ENCODE measurements at regions not wholly inside any gene's neighbourhood (a gene's known extent, or its start where the extent isn't known, plus 50 kb on each side); places are given as distances from the start of the nearest gene placed in this dataset.

DNA sequence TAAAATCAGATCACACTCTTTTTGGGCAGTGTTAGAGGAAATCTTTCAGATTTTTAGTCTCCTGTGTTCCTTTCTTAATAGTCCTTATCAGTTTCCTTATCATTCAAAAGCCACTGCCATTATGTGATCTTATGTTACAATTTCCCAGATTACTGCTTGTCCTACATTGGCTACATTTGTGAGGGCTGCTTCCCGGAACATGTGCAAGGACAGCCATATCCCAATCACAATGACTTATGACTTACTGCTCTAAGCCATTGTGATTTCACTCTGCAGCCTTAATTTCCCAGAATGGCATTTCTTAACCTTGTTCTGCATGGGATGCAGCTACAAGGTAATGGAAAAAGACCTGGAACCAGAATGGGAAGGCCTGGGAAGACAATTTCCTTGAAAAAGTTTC lies 125.1 kb upstream of the PPP2R3A start:
- no peak for FAIRE-seq
- no peak for DNase-seq (ENCODE audit: low spot score in 2 of 2)

DNA sequence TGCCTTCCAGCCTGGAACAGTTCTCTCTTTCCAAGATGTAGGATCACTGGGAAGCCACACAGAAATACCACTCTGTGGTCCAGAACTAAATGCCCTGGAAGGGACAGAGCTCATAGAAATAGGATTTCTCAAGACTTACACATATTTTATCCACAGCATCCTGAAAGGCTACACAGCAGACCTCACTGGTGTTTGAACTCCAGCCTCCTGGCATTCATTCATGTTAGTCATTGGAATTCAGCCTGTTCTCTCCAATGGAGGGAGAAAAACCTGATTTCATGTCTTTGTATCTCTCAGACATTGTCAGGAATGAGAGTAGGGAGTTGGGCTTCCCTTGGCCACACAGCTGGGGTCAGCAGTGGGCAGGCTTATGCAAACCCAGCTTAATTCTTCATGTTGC lies 121.1 kb upstream of the PPP2R3A start:
- FAIRE-seq (no peak), DNase-seq (ENCODE audit: low spot score in 2 of 2) (no peak)

DNA sequence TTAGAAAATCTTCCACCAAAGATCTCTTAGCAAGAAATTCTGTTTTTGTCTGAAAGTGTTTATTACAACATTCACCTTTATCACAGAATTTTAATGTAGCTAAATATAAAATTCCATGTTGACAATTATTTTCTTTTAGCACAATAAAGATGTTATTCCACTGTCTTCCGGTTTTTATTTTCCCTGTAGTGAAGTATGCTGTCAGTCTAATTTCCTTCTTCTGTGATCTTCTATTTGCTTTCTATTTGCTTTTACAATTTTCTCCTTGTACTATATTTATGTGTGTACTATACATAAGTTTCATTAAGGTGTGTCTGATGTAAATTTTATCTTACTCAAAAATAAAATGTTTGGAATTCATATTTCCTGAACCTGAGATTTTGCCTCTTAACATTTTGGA lies 117.5 kb upstream of the PPP2R3A start:
- FAIRE-seq (no peak), DNase-seq (ENCODE audit: low spot score in 2 of 2) (no peak)

DNA sequence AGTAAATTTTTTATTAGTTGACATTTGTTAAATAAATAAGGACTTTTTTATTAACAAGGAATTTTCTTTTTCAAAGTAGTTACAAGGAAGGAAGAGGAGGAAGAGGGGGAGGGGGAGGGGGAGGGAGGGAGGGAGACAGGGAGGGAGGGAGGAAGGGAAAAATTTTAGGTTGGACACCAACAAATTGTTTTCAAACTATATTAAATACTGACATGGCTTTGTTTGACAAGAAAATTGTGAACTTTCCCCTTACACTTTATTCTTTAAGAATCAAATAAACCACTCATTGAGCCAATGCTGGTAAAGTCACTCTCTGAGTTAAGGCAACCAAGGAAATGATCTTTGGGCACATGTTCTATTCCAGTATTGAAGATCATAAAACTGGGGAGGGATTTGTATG lies 115.7 kb upstream of the PPP2R3A start:
- no peak for DNase-seq (ENCODE audit: low spot score in 2 of 2)

DNA sequence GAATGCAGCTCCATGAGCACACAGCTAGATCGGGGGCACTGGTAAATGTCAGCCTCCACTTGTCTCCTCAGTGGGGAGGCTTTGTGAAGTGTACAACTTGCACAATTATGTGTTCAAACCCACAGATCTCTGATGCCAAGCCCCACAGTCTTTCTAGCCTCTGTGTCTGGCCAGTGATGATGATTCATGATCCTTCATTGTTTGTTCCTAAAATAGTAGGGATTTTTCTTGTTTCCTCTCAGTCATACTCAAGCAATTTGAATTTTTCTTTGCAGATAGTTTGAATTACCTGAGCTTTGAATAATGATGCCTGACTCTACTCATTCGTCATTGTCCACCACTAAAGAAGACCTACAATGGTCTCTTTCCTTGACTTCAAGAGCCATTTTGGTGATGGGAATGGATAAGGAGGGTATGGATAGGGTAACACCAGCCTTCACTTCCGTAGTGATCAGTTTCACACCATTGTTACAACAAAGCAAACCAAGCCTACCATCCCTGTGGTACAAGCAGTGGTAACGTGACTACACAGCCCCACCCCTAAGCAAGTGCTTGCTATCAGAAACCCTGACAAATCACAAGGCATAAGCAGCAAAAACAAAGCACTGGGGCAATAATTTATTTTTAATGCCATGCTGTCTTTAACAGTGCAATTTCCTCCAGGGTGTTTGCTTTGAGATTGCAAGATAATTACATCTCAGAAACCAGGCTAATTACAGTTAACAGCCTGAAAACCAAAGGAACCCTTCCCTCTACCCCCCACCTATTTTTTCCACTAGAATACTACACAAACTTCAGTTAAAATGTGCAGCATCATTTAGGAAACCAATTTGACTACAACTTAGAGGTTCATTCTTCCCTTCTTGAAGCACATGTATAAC lies 114.1 kb upstream of the PPP2R3A start:
- DNase-seq (ENCODE audit: low spot score in 2 of 2): no peak
- FAIRE-seq: no peak

More for the DNA sequence above, 115.7 kb upstream of the PPP2R3A start:
- FAIRE-seq: no peak

DNA sequence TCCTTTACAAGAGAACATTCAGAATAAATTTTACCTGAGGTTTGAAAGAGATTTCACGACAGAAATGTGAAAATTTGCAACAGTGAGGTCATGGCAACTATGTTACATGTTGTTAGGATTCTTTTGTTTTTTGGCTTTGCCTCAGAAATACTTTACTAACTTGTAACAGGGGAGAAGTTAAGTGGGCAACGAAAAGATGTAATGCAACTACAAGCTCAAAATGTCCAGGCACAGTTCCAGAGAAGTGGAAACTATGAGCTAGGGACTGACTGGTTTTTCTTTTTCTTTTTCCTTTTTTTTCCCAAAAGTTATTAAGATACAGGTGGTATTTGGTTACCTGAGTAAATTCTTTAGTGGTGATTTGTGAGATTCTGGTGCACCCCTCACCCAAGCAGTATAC lies 111.5 kb upstream of the PPP2R3A start:
- no peak for DNase-seq (ENCODE audit: low spot score in 2 of 2)
- FAIRE-seq: no peak

DNA sequence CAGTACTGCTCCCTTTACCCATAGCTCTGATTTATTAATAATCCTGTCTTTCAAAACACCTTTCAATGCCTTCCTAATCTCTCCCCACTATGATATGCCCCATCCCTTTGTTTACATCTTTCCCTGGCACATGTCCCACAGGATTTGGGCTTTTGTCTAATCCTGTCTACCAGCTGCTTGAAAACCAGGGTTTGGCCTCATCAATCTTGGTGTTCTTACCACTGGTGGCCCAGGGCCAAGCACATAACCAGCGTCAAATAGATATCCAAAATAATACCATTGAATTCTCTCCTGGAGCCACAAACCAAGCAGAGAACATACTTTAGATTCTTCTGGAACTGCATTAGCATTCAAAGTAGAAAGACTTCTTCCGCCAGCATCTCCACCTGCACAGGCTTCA lies 104.8 kb upstream of the PPP2R3A start:
- DNase-seq (ENCODE audit: low spot score in 2 of 2): no peak
- no peak for FAIRE-seq

DNA sequence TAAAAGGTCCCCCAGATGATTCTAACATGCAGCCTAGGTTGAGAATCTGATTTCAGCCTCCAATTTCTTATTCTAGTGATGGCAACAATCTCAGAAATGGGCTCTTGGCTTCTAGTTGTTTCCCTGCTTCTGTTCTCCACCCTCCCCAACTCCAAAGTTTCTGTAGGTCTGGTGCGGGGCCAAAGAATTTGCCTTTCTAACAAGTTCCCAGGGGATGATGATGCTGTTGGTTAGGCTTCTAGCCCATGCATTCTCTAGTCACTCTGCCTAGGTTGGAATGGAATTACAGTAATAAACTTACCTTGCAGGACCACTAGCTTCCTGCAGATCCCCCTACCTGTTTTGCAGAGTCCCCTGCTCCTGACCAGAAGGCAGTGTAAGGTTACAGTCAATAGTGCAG lies 103.2 kb upstream of the PPP2R3A start:
- FAIRE-seq: no peak
- no peak for DNase-seq (ENCODE audit: low spot score in 2 of 2)

DNA sequence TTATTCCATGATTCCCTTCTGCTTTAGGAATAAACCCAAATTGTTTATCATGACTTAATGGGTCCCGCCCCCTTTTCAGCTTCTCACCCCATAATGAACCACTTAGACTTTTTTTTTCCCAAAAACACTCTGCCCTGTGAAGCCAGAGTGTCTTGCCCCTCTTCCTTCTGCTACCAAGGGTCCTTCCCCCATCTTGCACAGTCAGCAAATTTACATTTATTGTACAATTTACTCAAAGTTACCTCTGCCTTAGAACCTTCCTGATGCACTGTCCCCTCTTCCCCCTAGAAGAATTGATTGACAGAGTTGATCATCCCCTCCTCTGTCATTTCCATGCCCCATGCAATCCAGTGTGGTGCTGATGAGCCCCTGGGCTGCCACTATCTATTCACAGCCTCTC lies 101.5 kb upstream of the PPP2R3A start:
- no peak for FAIRE-seq

DNA sequence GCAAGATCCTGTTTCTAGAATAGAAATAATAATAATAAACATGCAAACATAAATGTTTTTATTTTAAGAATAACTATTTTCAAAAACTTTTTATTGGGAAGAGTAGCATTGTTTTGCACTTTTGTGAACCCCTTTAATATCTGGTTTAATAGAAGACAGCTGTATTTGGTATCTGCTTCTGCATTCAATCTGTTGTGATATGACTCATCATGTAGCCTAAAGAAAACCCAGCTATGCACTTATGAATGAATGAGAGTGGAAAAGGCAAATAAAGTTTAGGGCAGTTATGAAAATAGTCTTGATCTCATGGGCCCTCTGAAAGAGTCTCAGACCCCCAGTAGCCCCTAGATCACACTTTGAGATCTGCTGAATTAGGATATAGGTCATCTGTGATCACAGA lies 100.4 kb upstream of the PPP2R3A start:
- no peak for DNase-seq (ENCODE audit: low spot score in 2 of 2)
- FAIRE-seq: no peak

More for the DNA sequence above, 101.5 kb upstream of the PPP2R3A start:
- DNase-seq (ENCODE audit: low spot score in 2 of 2): no peak

DNA sequence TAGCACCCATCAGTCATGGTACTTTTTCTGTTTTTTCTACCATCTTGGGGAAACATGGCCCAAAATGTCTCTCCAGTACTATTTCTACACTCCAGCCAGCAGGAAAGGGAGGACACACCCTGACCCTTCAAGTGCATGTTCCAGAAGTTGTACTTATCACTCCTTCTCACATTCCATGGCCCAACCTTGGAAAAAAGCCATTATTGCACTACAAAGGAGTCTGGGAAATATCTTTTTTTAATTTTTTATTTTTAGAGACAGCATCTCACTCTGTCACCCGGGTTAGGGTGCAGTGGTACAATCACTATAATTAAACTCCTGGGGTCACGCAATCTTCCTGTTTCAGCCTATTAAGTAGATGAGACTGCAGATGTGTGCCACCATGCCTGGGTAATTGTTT lies 100.0 kb upstream of the PPP2R3A start:
- no peak for DNase-seq (ENCODE audit: low spot score in 2 of 2)
- no peak for FAIRE-seq

DNA sequence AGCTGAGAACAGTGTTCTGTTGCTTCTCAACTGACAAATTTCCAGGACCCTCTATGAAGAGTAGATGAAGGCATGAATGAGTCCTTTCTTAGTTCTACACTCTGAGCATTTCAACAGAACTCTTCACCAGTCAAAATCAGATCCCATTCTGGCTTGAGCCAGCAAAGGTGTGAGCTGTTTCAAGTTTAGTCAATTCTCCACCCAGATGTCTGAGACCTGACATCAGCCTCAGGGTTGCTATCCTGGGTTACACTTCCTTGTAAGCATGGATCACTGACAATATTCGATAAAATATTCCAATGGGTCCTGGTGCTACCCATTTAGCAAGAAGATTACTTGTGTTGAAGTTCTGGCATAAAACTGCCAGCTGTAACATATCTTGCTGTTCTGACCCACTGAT lies 97.6 kb upstream of the PPP2R3A start:
- FAIRE-seq (no peak), DNase-seq (ENCODE audit: low spot score in 2 of 2) (no peak)

DNA sequence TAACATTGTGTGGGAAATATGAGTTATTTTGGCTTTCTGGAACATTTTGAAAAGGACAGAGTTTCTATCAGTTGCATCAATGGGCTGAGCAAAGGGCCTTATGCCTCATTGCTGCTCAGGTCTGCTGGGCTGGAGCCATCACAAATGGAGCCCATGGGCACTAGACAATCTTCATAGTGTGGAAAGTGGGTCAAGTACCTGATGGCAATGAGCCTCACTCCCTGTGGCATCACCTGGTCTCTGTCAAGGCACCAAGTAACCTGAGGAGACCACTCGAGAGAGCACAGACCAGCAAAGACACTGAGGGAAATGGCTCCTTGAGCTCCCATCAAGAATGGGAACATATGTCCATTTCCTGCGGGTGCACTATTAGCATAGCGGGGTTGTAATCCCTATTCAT lies 96.7 kb upstream of the PPP2R3A start:
- DNase-seq (ENCODE audit: low spot score in 2 of 2) (no peak), FAIRE-seq (no peak)

DNA sequence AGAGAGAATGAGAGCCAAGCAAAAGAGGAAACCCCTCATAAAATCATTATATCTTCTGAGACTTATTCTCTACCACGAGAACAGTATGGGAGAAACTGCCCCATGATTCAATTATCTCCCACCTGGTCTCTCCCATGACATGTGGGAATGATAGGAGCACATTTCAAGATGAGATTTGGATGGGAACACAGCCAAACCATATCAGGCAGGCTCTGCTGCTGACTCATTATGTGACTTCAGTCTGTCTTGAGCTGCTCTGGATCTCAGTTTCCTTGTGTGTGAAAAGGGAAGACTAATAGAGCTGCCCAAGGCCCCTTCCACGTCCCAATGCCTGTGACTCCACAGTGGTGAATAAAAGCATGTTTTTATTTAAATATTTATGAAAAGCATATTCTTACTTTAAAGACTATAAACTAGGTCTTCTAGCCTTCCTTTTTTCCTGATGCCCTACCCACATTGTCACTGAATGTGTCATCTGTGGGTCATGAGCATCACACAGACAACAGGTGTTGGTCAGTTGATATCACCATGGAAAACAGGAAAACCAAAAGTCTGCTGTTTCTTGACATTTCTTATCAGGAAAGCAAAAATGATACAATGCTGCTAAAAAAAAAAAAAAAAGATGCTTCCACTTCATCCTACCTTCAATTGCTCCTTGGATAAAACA lies 96.0 kb upstream of the PPP2R3A start:
- no peak for DNase-seq (ENCODE audit: low spot score in 2 of 2)

DNA sequence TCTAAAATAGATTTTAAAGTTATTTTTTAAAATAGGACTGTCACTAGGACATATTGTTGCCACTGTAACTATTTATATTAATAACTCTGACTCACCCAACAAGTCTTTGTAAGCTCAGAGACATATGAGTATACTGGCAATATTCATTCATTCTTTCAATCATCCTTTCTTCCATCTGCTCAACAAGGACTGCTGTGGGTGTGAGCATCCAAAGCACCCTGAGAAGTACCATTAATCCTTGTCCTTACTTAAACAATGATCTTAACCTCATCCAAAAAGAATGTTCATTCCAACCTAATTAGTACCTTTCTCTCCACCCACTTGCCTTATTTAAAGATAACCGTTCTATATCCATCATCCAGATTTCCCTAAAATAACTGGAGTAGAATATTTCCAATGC lies 94.2 kb upstream of the PPP2R3A start:
- DNase-seq (ENCODE audit: low spot score in 2 of 2): no peak
- FAIRE-seq: no peak

More for the DNA sequence above, 96.0 kb upstream of the PPP2R3A start:
- no peak for FAIRE-seq

DNA sequence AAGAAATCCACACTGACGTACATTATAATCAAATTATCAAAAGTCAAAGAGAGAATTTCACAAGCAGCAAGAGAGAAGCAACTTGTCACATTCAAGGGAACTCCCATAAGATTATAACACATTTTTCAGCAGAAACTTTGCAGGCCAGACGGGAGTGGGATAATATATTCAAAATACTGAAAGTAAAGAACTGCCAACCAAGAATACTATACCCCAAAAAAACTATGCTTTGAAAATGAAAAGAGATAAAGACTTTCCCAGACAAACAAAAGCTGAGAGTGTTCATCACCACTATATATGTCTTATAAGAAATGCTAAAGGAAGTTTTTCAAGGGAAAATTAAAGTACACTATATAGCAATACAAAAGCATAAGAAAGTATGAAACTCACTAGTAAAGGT lies 91.5 kb upstream of the PPP2R3A start:
- FAIRE-seq (no peak), DNase-seq (ENCODE audit: low spot score in 2 of 2) (no peak)

DNA sequence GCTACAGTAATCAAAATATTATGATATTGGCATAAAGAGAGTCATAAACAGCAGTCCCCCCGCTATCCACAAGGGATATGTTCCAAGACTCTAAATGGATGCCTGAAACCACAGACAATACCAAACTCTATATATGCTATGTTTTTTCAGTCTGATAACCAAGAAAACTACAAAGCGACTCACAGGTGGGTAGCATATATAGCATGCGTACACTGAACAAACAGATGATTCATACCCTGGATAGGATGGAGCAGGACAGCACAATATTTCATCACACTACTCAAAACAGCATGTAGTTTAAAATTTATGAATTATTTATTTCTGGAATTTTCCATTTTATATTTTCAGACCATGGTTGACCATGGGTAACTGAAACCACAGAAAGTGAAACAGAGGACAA lies 87.0 kb upstream of the PPP2R3A start:
- FAIRE-seq (no peak), DNase-seq (ENCODE audit: low spot score in 2 of 2) (no peak)

DNA sequence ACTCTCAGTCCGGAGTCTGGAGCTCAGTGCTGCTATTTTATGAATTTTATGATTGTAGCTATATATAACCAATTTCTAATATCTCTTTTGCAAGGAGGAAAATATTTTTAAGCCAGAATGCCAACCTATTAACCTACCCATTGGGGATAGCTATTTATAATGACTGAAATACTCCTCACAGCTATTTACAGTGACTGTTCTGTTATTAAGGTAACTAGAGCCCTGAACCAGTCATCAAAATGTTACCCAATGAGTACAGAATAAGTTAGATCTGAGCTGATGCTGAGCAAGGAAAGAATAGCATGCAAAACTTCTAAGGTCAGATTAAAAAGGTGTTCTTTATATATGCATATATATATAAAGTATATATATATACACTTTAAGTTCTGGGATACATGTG lies 79.6 kb upstream of the PPP2R3A start:
- DNase-seq (ENCODE audit: low spot score in 2 of 2) (no peak), FAIRE-seq (no peak)

DNA sequence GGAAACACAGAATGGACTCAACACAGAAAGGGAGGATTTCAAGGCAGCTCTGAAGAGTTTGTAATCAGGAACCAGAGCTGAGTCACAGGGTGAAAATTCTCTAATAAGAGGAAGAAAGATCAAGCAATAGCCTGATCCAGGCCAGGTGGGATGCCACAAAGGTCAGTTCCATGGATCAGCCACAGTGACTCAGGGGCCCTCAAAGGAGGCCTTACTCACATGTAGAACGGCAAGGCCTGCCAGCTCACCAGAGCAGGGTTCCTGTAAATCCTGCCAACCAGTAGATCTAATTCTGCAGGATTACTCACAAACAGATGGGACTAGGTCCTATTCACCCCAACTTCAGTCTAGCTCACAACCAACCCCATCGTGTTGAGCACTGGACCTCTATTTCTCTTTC lies 78.3 kb upstream of the PPP2R3A start:
- no peak for DNase-seq (ENCODE audit: low spot score in 2 of 2)
- FAIRE-seq: no peak

DNA sequence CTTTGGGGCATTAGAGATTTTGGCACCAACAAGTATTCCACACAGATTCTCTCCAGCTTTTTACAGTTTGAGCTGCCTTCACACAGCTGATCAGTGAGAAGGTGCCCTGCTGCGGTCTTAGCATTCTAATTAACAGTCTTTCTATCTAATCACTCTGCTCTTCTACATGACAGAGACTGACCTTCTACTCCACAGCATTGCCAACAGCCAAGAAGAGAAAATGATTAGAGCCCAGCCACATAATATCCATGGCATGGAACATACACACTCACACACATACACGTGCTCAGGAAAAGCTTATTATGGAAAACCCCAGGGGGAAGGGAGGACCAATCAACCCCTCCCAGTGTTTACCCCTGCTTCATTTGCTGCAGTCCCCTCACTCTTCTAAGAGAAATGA lies 76.1 kb upstream of the PPP2R3A start:
- FAIRE-seq (no peak), DNase-seq (ENCODE audit: low spot score in 2 of 2) (no peak)

DNA sequence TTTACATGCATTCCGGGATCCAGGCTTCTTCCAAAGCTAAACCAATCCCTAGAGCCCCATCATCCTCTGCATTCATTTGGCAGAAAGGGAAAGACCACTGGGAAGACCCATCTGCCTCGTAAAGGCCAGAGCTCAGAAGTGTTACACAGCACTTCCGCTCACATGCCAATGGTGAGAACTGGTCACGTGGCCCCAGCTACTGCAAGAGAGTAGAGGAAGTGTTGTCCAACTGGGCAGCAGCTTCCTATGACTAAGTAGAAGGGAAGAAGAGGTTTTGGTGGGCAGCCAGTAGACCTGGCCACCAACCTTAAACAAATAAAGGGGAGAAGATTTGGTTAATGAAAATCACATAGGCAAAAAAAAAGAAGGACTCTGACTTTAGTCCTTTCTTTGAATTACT lies 74.4 kb upstream of the PPP2R3A start:
- FAIRE-seq (no peak), DNase-seq (ENCODE audit: low spot score in 2 of 2) (no peak)

DNA sequence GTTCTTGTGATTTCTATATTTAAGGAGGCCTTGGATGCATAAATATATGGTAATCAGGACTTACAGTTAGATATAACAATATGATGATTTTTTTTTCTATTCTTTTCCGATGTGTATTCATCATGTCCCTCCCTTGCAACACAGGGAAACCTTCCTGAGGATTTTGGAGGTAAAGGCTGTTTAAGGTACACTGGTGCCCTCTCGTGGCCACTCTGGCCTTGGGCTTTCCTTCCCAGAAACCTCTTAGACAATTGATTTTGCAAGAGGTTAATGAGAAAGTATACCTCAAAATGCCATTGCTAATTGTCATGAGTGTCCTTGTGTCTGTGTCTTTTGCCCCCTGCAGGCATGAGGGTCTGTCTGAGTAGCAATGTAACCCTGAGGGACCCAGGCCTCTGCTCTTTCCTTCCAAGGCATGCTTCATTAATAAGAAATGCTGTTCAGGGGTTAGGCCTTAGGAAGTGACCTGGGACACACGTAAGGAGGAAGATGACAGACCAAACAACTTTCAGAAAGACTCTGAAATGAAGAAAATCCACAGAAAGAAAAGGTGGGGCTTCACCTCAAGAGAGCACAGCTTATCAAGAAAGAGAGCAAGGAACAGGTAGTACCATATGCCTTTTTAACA lies 70.3 kb upstream of the PPP2R3A start:
- DNase-seq (ENCODE audit: low spot score in 2 of 2): peak; percentile 4 to 40
- FAIRE-seq: no peak

All from frontal cortex (tissue), 3 donors.